ENCODE measurements at regions not wholly inside any gene's neighbourhood (a gene's known extent, or its start where the extent isn't known, plus 50 kb on each side); places are given as distances from the start of the nearest gene placed in this dataset.

- TF ChIP-seq ZNF462 (CRISPR knock-in tag; IDR thresholded peaks at IDR 0.05) = no peak
- no peak for TF ChIP-seq NANOG (IDR thresholded peaks at IDR 0.05; ENCODE audit: borderline replicate concordance)
- TF ChIP-seq EZH2 (IDR thresholded peaks at IDR 0.05; ENCODE audit: low read depth, unreplicated experiment) = no peak
- TF ChIP-seq POLR2AphosphoS5 (IDR thresholded peaks at IDR 0.05; ENCODE audit: low read depth) = no peak
- TF ChIP-seq CTCF (conservative IDR thresholded peaks at IDR 0.05; ENCODE audit: low read depth in 2 of 2) = no peak
- TF ChIP-seq STAT1 (IDR thresholded peaks at IDR 0.05; ENCODE audit: unreplicated experiment) = no peak
- no peak for TF ChIP-seq ETS1 (IDR thresholded peaks at IDR 0.05)
- no peak for TF ChIP-seq ZNF114 (CRISPR knock-in tag; IDR thresholded peaks at IDR 0.05)
- no peak for TF ChIP-seq CREB1 (CRISPR knock-in tag; IDR thresholded peaks at IDR 0.05; ENCODE audit: low read depth)
These were observed 86.6 kb downstream of the DDIT4L start (continued) for GRCh38 chr4:100103671-100104070.

Measured in GM23338 (cell line).